ENCODE measurements at regions not wholly inside any gene's neighbourhood (a gene's known extent, or its start where the extent isn't known, plus 50 kb on each side); places are given as distances from the start of the nearest gene placed in this dataset.

GRCh38 chr22:22741843-22742242 is 97.4 kb downstream of the GGTLC2 start:
- DNase-seq (ENCODE audit: low read depth) = no peak
- no peak for TF ChIP-seq CTCF (IDR thresholded peaks at IDR 0.05; ENCODE audit: insufficient read depth, low read depth, low read length, missing control alignments)
- H3K4me3 ChIP-seq (ENCODE audit: low read length) = no peak overlapping the region

GRCh38 chr22:22742641-22743040 is 98.2 kb downstream of the GGTLC2 start:
- DNase-seq (ENCODE audit: low read depth) = no peak
- H3K4me3 ChIP-seq (ENCODE audit: low read length) = no peak overlapping the region
- no peak for TF ChIP-seq CTCF (IDR thresholded peaks at IDR 0.05; ENCODE audit: insufficient read depth, low read depth, low read length, missing control alignments)

- TF ChIP-seq CTCF (IDR thresholded peaks at IDR 0.05; ENCODE audit: insufficient read depth, low read depth, low read length, missing control alignments) = no peak
- no peak overlapping the region for H3K4me3 ChIP-seq (ENCODE audit: low read length)
- DNase-seq (ENCODE audit: low read depth) = no peak
Observed at GRCh38 chr22:22743128-22743760, 98.8 kb downstream of the GGTLC2 start.

GRCh38 chr22:22744412-22745224 is 100.2 kb downstream of the GGTLC2 start:
- DNase-seq (ENCODE audit: low read depth) = no peak
- TF ChIP-seq CTCF (IDR thresholded peaks at IDR 0.05; ENCODE audit: insufficient read depth, low read depth, low read length, missing control alignments) = no peak
- H3K4me3 ChIP-seq (ENCODE audit: low read length) = no peak overlapping the region

GRCh38 chr22:22745225-22746060 is 101.0 kb downstream of the GGTLC2 start:
- peak; percentile 72 for TF ChIP-seq CTCF (IDR thresholded peaks at IDR 0.05; ENCODE audit: insufficient read depth, low read depth, low read length, missing control alignments)
- no peak overlapping the region for H3K4me3 ChIP-seq (ENCODE audit: low read length)
- DNase-seq (ENCODE audit: low read depth) = peak; percentile 33

GRCh38 chr22:22746061-22746962 is 101.9 kb downstream of the GGTLC2 start:
- no peak for TF ChIP-seq CTCF (IDR thresholded peaks at IDR 0.05; ENCODE audit: insufficient read depth, low read depth, low read length, missing control alignments)
- no peak overlapping the region for H3K4me3 ChIP-seq (ENCODE audit: low read length)
- DNase-seq (ENCODE audit: low read depth) = no peak
